PFSK-1 (cell line): ENCODE measurements at regions not wholly inside any gene's neighbourhood (a gene's known extent, or its start where the extent isn't known, plus 50 kb on each side); places are given as distances from the start of the nearest gene placed in this dataset.

Experiments
- FOXP2 ChIP-seq: optimal IDR thresholded peaks from 2 replicates; pipeline ENCODE3; 2011; ENCODE audit warnings: borderline replicate concordance, control low read depth, inconsistent platforms; ENCODE audit not compliant: insufficient read depth; ENCODE audit errors: extremely low read length, extremely low read depth
- SIN3A ChIP-seq: IDR thresholded peaks from 2 replicates; pipeline ENCODE4 v1.6.1; 2012; ENCODE audit warnings: mild to moderate bottlenecking, low read length, moderate library complexity, borderline replicate concordance; ENCODE audit not compliant: insufficient read depth
- TAF1 ChIP-seq: IDR thresholded peaks from 2 replicates; pipeline ENCODE4 v1.6.1; 2012; ENCODE audit warnings: low read length, control low read depth, borderline replicate concordance; ENCODE audit not compliant: insufficient read depth

DNA sequence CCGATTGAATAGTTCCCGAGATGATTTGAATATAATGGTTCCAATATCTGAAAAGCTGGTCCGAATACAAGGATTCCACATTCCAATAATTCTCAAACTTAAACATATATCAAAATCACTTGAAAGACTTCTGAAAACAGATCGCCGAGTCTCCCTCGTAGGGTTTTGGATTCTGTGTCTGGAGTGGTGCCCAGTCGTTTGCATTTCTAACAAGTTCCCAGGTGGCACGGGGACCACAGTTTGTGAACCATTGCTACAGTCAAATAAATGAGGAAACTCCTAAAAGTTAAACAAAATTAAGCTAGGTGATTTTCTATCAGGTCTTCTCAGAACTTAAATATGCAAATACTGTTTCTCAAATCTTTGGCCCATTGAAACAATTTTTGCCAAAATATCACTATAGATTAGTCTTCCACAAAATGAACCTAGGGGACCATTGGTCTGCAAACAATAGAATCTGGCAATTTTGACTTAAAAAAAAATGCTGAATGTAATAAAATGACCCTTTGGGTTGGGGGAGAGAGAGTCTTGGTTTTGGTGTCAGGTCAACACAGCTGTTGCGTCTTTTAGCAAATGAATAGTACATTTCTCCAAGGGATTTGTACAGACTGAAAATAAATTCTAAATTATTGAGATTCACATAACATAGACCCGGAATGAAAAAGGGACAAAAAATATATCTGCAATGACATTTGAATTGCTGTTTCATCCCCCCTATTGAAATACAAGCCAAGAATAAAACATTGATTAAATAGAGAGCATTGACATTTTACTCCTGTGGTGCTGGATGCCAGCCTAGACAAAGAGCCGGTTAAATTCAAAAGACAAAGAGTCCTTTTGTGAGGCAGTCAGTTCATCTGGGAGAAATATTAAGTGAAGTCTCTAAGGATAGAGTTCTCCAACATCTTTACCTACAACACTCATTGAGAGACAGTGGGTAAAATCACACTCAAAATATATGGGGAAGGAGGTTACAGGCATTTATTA is 175.7 kb upstream of the ADAMTS9 start:
- TF ChIP-seq FOXP2 (no peak), SIN3A (no peak), TAF1 (no peak)
